ENCODE measurements at regions not wholly inside any gene's neighbourhood (a gene's known extent, or its start where the extent isn't known, plus 50 kb on each side); places are given as distances from the start of the nearest gene placed in this dataset.
A peak's percentile ranks its signal among the peaks of the same experiment; 100 is the strongest.
"Not testable (repeated sequence)": the region's sequence is repeated elsewhere in the genome, so short reads cannot be mapped to it uniquely, and the experiment has no call there.

GRCh38 chr5:40210694-40211093 lies 469.0 kb upstream of the PTGER4 start:
- DNase-seq = no peak

GRCh38 chr5:40206030-40206429 lies 473.7 kb upstream of the PTGER4 start:
- DNase-seq = no peak

GRCh38 chr5:40204144-40204543 lies 475.6 kb upstream of the PTGER4 start:
- no peak for DNase-seq

- no peak for DNase-seq
These were observed 476.8 kb upstream of the PTGER4 start for GRCh38 chr5:40202814-40203440.

GRCh38 chr5:40198736-40199135 lies 481.0 kb upstream of the PTGER4 start:
- DNase-seq = peak in 1 of 2 donors; percentile 41

- DNase-seq = not testable (repeated sequence)
These were observed 484.1 kb upstream of the PTGER4 start for GRCh38 chr5:40195574-40195973.

GRCh38 chr5:40191150-40191549 lies 488.6 kb upstream of the PTGER4 start:
- no peak for DNase-seq

GRCh38 chr5:40172721-40173120 lies 507.0 kb upstream of the PTGER4 start:
- no peak for DNase-seq

- DNase-seq = no peak
These were observed 507.7 kb upstream of the PTGER4 start for GRCh38 chr5:40171971-40172370.

- DNase-seq = no peak
These were observed 512.4 kb upstream of the PTGER4 start for GRCh38 chr5:40167283-40167682.

- DNase-seq = no peak
These were observed 512.9 kb upstream of the PTGER4 start for GRCh38 chr5:40166802-40167201.

GRCh38 chr5:40165789-40166728 lies 513.7 kb upstream of the PTGER4 start:
- DNase-seq = no peak

GRCh38 chr5:40165106-40165788 lies 514.5 kb upstream of the PTGER4 start:
- DNase-seq = no peak

- no peak for DNase-seq
These were observed 519.3 kb upstream of the PTGER4 start for GRCh38 chr5:40160435-40160834.

GRCh38 chr5:40154194-40154593 lies 525.5 kb upstream of the PTGER4 start:
- DNase-seq = no peak

- no peak for DNase-seq
These were observed 528.8 kb upstream of the PTGER4 start for GRCh38 chr5:40150896-40151295.

- no peak for DNase-seq
These were observed 537.8 kb upstream of the PTGER4 start for GRCh38 chr5:40141896-40142295.

- no peak for DNase-seq
These were observed 538.3 kb upstream of the PTGER4 start for GRCh38 chr5:40141418-40141817.

GRCh38 chr5:40137223-40137622 lies 542.5 kb upstream of the PTGER4 start:
- DNase-seq = no peak

GRCh38 chr5:40134883-40135520 lies 544.7 kb upstream of the PTGER4 start:
- DNase-seq = no peak

GRCh38 chr5:40124367-40124766 lies 555.3 kb upstream of the PTGER4 start:
- DNase-seq = no peak

- no peak for DNase-seq
These were observed 558.5 kb upstream of the PTGER4 start for GRCh38 chr5:40121236-40121635.

GRCh38 chr5:40112875-40113274 lies 566.8 kb upstream of the PTGER4 start:
- DNase-seq = no peak
